HG03378 (cell line): ENCODE measurements at regions not wholly inside any gene's neighbourhood (a gene's known extent, or its start where the extent isn't known, plus 50 kb on each side); places are given as distances from the start of the nearest gene placed in this dataset.

ENCODE experiments used
- ATAC-seq: cut with Tn5 transposase; IDR thresholded peaks from one replicate; pipeline ENCODE4 v1.9.1; 2021; ENCODE audit warnings: mild to moderate bottlenecking, moderate library complexity; ENCODE audit not compliant: unreplicated experiment

- ATAC-seq, result no peak
Measured at GRCh38 chr10:29962166-29962850, 97.1 kb downstream of the JCAD start.

GRCh38 chr10:29961351-29961750 is 98.0 kb downstream of the JCAD start:
- ATAC-seq, result no peak

- no peak for ATAC-seq
Measured at GRCh38 chr10:29960261-29960660, 99.1 kb downstream of the JCAD start.

GRCh38 chr10:29959586-29959985 is 99.8 kb downstream of the JCAD start:
- ATAC-seq, result no peak

- no peak for ATAC-seq
Measured at GRCh38 chr10:29958440-29958839, 100.9 kb downstream of the JCAD start.

GRCh38 chr10:29957907-29958331 is 101.5 kb downstream of the JCAD start:
- ATAC-seq, result no peak

GRCh38 chr10:29957236-29957635 is 102.2 kb downstream of the JCAD start:
- no peak for ATAC-seq

GRCh38 chr10:29956335-29956924 is 103.0 kb downstream of the JCAD start:
- ATAC-seq, result no peak

- no peak for ATAC-seq
Measured at GRCh38 chr10:29955329-29955935, 104.0 kb downstream of the JCAD start.

GRCh38 chr10:29951441-29951931 is 107.9 kb downstream of the JCAD start:
- ATAC-seq, result no peak

GRCh38 chr10:29950391-29950790 is 109.0 kb downstream of the JCAD start:
- no peak for ATAC-seq

GRCh38 chr10:29949411-29950011 is 109.9 kb downstream of the JCAD start:
- ATAC-seq, result no peak

- no peak for ATAC-seq
Measured at GRCh38 chr10:29948881-29949355, 110.5 kb downstream of the JCAD start.

- ATAC-seq, result no peak
Measured at GRCh38 chr10:29947701-29948060, 111.7 kb downstream of the JCAD start.

GRCh38 chr10:29946953-29947700 is 112.3 kb downstream of the JCAD start:
- ATAC-seq, result no peak

GRCh38 chr10:29946614-29946952 is 112.8 kb downstream of the JCAD start:
- ATAC-seq, result no peak

- no peak for ATAC-seq
Measured at GRCh38 chr10:29941476-29941875, 117.9 kb downstream of the JCAD start.

- no peak for ATAC-seq
Measured at GRCh38 chr10:29932991-29933390, 126.4 kb downstream of the JCAD start.

- ATAC-seq, result no peak
Measured at GRCh38 chr10:29931833-29932232, 127.6 kb downstream of the JCAD start.

GRCh38 chr10:29929006-29929405 is 130.4 kb downstream of the JCAD start:
- no peak for ATAC-seq

- no peak for ATAC-seq
Measured at GRCh38 chr10:29926693-29927048, 132.7 kb downstream of the JCAD start.
